Astrocyte of the hippocampus (primary cell): ENCODE measurements at regions not wholly inside any gene's neighbourhood (a gene's known extent, or its start where the extent isn't known, plus 50 kb on each side); places are given as distances from the start of the nearest gene placed in this dataset.

Experiments used
- DNase-seq: peaks from one replicate; pipeline ENCODE4 v3.0.0; 2011; ENCODE audit warnings: low read depth, low spot score

- DNase-seq, result no peak
Observed at GRCh38 chr1:163257763-163258162, 55.0 kb upstream of the RGS5 start.

GRCh38 chr1:163258181-163258580, 55.5 kb upstream of the RGS5 start:
- DNase-seq, result peak; percentile 48

- DNase-seq, result no peak
Observed at GRCh38 chr1:163263818-163264655, 57.7 kb upstream of the NUF2 start.

- DNase-seq, result no peak
Observed at GRCh38 chr1:163265547-163265946, 56.2 kb upstream of the NUF2 start.

GRCh38 chr1:163267962-163268361, 53.8 kb upstream of the NUF2 start:
- DNase-seq, result no peak

- no peak for DNase-seq
Observed at GRCh38 chr1:163271535-163271934, 50.2 kb upstream of the NUF2 start.
